ENCODE measurements at regions not wholly inside any gene's neighbourhood (a gene's known extent, or its start where the extent isn't known, plus 50 kb on each side); places are given as distances from the start of the nearest gene placed in this dataset.

GRCh38 chr21:41636636-41637630, 129.0 kb upstream of the TMPRSS2 start:
- Histone ChIP-seq H4K8ac (ENCODE audit: extremely low read depth, insufficient read depth, low read length) (no peak overlapping the region; the same call in 1 of the 2 replicates), H2BK120ac (replicated peaks; ENCODE audit: low read depth, low read length) (no peak overlapping the region), H3K14ac (ENCODE audit: insufficient read length) (no peak overlapping the region), H4K5ac (ENCODE audit: insufficient read length, low read depth, low read length) (no peak overlapping the region), H3K18ac (ENCODE audit: extremely low read depth, low read length) (no peak overlapping the region), H3K9me3 (ENCODE audit: insufficient read depth in 2 of 2, low read depth in 1 of 2, low read length in 1 of 2) (no peaks in the 10 kb centered on the region), H3K56ac (replicated peaks; ENCODE audit: insufficient read length, low read depth, low read length) (no peak overlapping the region), H3K4me3 (ENCODE audit: extremely low read depth in 1 of 4, insufficient read depth in 2 of 4, low read depth in 3 of 4, low read length in 4 of 4) (no peak overlapping the region), H3K4me2 (ENCODE audit: insufficient read depth in 1 of 2, low read depth in 2 of 2, low read length in 2 of 2) (no peak overlapping the region), H3K23me2 (ENCODE audit: low read depth, low read length) (peaks cover 7% of the 10 kb centered on the region; the same call in 1 of the 2 replicates), H2AFZ (ENCODE audit: low read length) (no peak overlapping the region), H2BK20ac (ENCODE audit: low read length) (no peak overlapping the region), H3K27ac (ENCODE audit: low read depth, low read length) (no peak overlapping the region), H3K36me3 (ENCODE audit: control insufficient read depth in 2 of 4, insufficient read depth in 4 of 4, low read length in 3 of 4) (no peaks in the 10 kb centered on the region), H2AK5ac (ENCODE audit: low read depth, low read length) (no peak overlapping the region), H3K79me1 (ENCODE audit: low read depth, low read length) (no peaks in the 10 kb centered on the region), H3K9ac (replicated peaks in 1 of 4; ENCODE audit: extremely low read depth in 1 of 4, low read depth in 3 of 4, low read length in 3 of 4) (no peak overlapping the region), H2BK5ac (ENCODE audit: low read depth, low read length) (no peak overlapping the region), H3K79me2 (ENCODE audit: control insufficient read depth in 1 of 2, insufficient read depth in 2 of 2, low read length in 2 of 2) (no peaks in the 10 kb centered on the region), H4K20me1 (replicated peaks in 1 of 2; ENCODE audit: control insufficient read depth in 1 of 2, insufficient read depth in 2 of 2, low read length in 2 of 2) (peaks cover 0 to 2% of the 10 kb centered on the region in 2 experiments), H3K27me3 (replicated peaks in 1 of 4; ENCODE audit: control insufficient read depth in 3 of 4, extremely low read depth in 1 of 4, insufficient read depth in 3 of 4, low read length in 3 of 4) (no peaks in the 10 kb centered on the region), H4K91ac (replicated peaks; ENCODE audit: insufficient read length, low read length) (no peak overlapping the region), H3K23ac (ENCODE audit: insufficient read length) (no peak overlapping the region), H2BK15ac (ENCODE audit: low read length) (no peak overlapping the region), H2BK12ac (ENCODE audit: low read depth, low read length) (no peak overlapping the region), H3K4ac (replicated peaks; ENCODE audit: insufficient read length, low read depth, low read length) (no peak overlapping the region), H3K4me1 (replicated peaks in 1 of 4; ENCODE audit: control insufficient read depth in 3 of 4, insufficient read depth in 4 of 4, low read length in 3 of 4) (peaks cover 0 to 2% (median 1%) of the 10 kb centered on the region in 4 experiments; a peak in 2 of 7 replicates)
- DNase-seq (ENCODE audit: low read depth in 1 of 2, low spot score in 2 of 2) (no peak), FAIRE-seq (no peak)
- ChIA-PET CTCF (ENCODE audit: partially characterized antibody) (interaction anchor here (1.7 to 3.8 kb wide), 3 partner anchors 21 to 180 kb away, joined by 5 to 13 read pairs (median 7); no protein-coding TSS in a partner anchor), POLR2A (ENCODE audit: partially characterized antibody) (interaction anchor here (1.5 kb wide), 1 partner anchor 15 kb away, joined by 4 read pairs; no protein-coding TSS in a partner anchor)
- WGBS, 2 experiments (ENCODE audit: extremely low coverage in 1 of 2, insufficient coverage in 1 of 2, insufficient read length in 1 of 2, insufficient replicate concordance in 2 of 2, low coverage in 1 of 2, low lambda C conversion rate in 2 of 2, missing lambda C conversion rate in 1 of 2), result 85% methylated on average over 12 of the region's 12 CpGs; no CpG with 5 or more reads in 1 of the 2 experiments
- no peak for TF ChIP-seq RBBP5 (IDR thresholded peaks at IDR 0.05; ENCODE audit: borderline replicate concordance, low read depth, low read length)
- TF ChIP-seq FOSL1 (IDR thresholded peaks at IDR 0.05; ENCODE audit: insufficient read depth, low read depth, low read length), result no peak
- TF ChIP-seq PHF8 (conservative IDR thresholded peaks at IDR 0.05; ENCODE audit: low read depth, low read length), result no peak
- TF ChIP-seq BCL11A (IDR thresholded peaks at IDR 0.05; ENCODE audit: low read depth in 2 of 2, low read length in 2 of 2), result no peak
- no peak for TF ChIP-seq POU5F1 (IDR thresholded peaks at IDR 0.05; ENCODE audit: low read depth, low read length)
- TF ChIP-seq KDM1A (IDR thresholded peaks at IDR 0.05; ENCODE audit: borderline replicate concordance, low read length), result no peak
- TF ChIP-seq SIRT6 (IDR thresholded peaks at IDR 0.05; ENCODE audit: low read length), result no peak
- TF ChIP-seq MAFK (IDR thresholded peaks at IDR 0.05; ENCODE audit: low read depth, low read length), result no peak

All from H1 (cell line).